HG03457 (cell line): ENCODE measurements at regions not wholly inside any gene's neighbourhood (a gene's known extent, or its start where the extent isn't known, plus 50 kb on each side); places are given as distances from the start of the nearest gene placed in this dataset.
"Not testable (repeated sequence)": the region's sequence is repeated elsewhere in the genome, so short reads cannot be mapped to it uniquely, and the experiment has no call there.

Experiments used
- ATAC-seq: cut with Tn5 transposase; IDR thresholded peaks from one replicate; pipeline ENCODE4 v1.9.1; 2021; ENCODE audit warnings: moderate number of reproducible peaks; ENCODE audit not compliant: unreplicated experiment

DNA sequence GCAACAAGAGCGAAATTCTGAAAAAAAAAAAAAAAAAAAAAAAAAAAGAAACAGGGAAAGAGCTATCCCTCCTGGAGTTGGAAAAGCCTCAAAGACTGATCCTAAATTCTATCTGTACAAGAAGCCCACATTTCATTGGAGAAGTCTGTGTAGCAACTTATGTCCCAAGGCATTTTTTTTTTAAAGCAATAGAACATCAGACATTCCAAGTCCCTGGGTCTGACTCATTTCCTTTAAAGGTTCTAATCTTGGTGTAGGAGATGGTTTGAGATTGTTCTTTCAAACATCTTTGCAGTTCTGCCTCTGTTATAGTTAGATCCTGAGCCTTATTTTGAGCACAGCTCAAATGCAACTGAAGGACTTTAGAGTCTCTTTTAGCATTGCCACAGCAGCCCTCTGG, 706.5 kb upstream of the MIR17HG start:
- ATAC-seq = no peak

DNA sequence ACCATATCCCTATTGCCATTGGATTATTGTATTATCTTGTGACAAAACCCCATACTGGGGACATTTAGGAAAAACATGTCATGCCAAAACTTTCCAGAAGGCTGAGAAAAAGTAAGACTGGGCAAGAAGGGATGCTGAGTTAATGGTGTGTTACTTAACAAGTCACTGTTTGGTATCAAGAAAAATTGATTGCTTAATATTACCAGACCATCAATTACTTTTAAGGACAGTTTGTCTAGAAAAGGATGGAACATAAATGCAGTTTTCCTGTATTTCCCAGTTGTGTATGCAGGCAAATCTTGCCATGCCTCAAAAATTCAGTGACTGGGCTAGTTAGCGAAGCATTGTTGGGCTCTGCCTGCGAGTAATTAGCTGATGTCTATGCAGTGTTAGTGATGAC, 705.6 kb upstream of the MIR17HG start:
- ATAC-seq = no peak

DNA sequence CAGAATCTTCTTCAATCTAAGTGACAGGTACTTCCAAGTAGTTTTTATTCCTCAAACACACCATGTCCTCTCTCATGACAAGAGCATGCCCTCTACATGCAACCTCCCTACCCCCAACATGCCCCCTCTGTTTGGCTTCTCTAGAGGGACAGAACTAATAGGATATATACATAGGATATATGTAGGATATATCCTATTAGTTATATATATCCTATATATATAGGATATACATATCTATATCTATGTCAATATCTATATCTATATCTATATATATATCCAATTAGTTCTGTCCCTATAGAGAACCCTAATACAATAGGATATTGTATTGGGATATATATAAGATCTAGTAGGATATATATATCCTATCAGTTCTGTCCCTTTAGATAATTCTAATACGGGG, 701.9 kb upstream of the MIR17HG start:
- no peak for ATAC-seq

DNA sequence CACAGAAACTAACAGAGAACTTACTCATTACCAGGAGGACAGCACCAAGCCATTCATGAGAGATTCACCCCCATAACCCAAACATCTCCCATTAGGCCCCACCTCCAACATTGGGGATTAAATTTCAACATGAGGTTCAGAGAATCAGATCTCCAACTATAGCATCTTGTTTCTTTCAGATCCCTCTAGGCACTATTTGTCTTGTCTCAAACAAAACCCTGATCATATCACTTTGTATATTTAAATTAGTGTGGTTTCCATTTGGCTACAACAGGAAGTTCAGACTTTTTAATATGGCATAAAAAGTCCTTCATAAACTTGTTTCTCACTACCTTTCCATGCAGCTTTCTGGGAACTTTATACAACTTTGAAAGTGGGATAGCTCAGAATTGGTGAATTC, 699.0 kb upstream of the MIR17HG start:
- no peak for ATAC-seq

DNA sequence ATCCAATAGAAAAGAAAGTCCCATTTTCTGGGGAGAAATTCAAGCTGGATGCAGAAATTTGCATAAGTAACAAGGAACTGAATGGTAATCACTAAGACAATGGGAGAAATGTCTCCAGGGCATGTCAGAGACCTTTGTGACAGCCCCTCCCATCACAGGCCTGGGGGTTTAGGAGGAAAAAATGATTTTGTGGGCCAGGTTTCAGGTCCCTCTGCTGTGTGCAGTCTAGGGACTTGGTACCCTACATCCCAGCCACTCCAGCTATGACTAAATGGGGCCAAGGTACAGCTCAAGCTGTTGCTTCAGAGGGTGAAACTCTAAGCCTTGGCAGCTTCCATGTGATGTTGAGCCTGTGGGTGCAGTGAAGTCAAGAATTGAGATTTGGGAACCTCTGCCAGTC, 695.5 kb upstream of the MIR17HG start:
- no peak for ATAC-seq

DNA sequence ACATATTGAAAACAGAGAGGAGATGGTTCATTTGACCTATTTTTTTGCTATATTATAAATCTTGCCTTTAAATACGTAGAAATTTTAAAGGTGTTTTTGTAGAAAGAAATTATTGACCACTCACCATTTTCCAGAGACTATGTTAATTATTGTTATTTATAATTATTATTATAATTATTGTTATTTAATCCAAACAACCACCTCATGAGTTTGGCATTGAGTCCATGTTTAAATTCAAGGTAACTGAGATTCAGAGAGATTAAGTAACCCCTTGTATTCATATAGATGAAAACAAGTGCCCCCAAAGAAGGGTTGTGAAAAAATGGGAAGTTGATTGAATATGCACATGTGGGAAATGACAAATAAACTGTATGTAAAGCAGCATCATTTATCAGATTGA, 692.5 kb upstream of the MIR17HG start:
- ATAC-seq = no peak

DNA sequence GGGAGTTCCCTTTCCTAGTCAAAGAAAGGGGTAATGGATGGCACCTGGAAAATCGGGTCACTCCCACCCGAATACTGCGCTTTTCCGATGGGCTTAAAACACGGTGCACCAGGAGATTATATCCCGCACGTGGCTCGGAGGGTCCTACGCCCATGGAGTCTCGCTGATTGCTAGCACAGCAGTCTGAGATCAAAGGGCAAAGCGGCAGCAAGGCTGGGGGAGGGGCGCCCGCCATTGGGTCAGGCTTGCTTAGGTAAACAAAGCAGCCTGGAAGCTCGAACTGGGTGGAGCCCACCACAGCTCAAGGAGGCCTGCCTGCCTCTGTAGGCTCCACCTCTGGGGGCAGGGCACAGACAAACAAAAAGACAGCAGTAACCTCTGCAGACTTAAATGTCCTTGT, 683.3 kb upstream of the MIR17HG start:
- ATAC-seq = not testable (repeated sequence)

DNA sequence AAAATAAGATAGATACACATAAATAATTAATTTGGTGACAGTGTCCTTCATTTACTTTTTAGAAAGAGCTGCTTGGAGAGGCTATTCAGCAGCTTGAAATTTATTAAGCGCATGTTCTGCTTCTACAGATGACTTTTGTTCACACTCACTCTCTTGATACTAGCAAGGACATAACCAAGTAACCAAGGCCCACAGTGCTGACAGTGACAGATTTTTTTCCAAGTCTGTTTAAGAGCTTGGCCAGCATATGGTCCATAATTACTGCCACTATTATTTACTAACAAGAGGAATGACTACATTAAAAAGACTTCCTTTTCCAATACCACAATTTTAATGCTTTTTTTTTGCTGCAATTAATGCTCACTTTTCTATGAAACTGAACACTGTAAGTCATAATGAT, 673.7 kb upstream of the MIR17HG start:
- ATAC-seq = no peak

DNA sequence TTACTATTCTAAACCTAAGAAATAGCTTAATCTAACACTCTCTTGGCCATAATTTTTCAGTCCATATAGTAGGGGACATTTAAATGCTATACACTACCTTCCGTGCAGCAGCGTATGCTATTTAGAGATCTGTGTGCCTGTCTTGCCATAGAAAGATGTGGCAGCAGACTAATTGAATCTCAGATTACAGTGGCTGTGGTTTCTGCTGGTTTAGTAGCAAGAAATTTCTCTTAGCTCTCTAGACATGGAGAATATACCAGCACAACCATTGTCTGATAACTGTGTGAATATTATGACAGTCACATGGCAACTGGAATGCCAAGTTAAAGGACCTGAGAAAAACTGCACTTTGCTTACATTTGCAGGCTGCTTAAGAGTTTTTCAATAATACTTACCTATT, 672.4 kb upstream of the MIR17HG start:
- ATAC-seq = no peak

DNA sequence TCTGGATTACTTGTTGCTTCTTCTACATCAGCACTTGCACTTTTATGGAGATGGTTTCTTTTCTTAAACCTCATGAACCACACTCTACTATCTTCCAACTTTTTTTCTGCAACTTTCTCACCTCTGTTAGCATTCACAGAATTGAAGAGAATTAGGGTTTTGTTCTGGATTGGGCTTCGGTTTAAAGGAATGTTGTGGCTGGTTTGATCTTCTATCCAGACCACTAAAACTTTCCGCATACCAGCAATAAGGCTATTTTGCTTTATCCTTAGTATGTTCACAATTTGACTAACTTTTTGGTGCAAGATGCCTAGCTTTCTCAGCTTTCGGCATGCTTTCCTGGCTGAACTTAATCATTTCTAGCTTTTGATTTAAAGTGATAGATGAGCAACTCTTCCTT, 666.7 kb upstream of the MIR17HG start:
- no peak for ATAC-seq

DNA sequence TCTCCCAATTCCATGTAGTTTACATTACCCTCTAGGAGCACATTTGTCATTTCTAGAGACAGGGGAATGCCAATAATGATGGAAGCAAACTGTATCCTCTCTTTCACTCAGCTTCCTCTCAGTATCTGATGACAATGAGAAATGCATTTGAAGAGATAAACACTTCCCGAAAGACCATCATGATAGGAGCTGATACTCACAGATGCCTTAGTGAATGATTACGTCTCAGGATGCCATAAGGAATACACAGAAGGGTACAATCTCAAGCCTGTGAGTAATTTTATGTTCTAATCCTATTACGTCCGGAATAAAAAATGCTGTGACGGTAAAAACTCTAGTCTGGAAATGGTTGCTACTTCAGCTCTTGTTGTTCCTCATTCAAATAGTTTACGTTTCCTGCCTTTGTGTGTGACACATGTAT, 663.8 kb upstream of the MIR17HG start:
- no peak for ATAC-seq

DNA sequence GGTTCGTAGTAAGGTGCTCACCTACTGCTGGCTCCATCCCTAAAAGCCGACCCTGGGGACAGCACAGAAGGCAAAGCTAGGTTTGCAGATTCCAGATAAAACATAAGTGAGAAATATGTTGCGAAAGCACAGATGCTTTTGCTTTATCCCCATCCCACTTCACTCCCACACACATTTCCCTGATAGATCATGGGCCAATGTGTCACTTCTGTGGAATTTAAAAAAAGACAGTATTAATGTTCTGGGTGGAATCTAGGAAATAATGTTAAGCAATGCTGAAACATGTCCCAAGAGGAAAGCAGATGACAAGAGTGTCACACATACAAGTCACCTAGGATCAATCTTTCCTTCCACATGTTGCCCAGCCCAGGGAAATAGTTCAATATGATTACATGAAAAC, 661.0 kb upstream of the MIR17HG start:
- ATAC-seq = no peak

DNA sequence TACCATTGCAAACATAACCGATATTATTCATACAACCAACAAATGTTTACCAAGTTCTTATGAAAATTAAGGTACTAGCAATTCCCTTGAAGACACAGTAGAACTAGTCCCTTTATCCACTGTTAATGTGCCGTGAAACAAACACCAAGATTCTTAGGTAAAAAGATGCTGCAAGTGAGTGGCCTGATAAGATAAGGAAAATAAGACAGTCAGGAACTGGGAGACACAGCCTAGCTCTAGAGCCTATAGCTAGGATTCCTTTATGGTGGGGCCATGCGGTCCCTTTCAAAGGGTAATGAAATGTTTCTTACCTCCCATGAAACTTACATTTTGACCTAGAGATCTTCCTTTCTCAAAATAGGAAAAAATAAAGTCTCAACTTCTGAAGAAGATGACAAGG, 658.4 kb upstream of the MIR17HG start:
- ATAC-seq = no peak

DNA sequence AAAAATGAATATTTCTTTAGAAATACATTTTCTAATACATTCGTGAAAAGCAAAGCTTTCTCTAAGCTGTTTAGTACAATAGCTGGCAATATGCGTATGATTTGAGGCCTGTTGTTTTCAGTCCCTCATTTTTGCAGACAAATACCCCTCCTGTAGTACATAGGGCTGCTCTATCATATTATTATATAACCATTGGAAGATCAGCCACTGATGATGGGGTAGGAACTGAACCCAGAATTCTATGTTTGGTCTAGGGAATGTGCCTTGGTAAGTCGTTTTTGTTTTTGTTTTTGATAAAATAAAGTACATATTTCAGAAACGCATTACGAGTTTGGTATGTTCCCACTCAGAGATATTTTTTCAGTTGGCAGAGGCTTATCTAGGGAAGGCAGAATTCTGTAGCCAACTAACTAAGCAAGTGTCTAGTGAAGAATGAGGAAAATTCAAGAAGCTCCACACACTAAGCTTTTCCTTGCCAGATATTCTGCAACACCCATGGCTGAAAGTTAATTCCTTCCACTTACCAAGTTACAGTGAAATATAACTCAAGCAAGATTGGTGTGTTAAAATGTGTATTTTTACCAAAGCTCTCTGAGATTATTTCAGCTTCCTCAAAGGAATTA, 656.9 kb upstream of the MIR17HG start:
- no peak for ATAC-seq

DNA sequence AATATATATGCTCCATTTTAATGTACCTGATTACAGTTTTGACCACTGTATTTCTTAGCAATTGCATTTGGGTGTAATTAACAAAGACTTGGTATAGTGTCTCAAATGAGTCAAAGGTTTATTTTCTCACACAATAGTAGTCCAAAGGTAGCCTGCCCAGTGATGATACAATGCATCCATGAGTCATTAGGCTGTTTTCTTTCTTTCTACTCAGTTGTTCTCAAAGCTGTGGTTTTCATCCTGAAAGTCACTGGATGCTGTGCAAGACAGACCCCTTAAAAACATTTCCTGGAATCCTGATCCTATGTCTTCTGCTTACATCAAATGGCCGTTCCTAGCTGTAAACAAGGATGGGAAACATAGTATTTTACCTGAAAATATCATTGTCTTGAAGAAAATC, 651.2 kb upstream of the MIR17HG start:
- no peak for ATAC-seq

DNA sequence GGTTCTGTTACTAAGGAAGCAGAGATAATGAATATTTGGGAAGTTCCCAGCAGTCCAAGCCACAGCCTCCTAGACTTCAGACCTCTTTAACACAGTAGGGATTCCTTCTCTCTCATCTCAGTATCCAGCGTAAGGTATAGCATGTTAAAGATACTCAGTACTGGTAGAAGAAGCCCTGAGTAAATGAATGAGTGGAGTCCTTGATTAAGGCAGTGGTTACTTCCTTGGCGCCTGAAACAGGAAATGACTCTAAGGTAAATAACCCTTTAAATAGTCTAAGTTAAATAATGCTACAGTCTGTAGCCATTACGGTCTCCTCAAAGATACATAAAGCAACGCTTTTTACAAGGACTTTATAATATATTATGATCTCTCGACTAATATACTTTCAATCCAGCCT, 650.8 kb upstream of the MIR17HG start:
- no peak for ATAC-seq

DNA sequence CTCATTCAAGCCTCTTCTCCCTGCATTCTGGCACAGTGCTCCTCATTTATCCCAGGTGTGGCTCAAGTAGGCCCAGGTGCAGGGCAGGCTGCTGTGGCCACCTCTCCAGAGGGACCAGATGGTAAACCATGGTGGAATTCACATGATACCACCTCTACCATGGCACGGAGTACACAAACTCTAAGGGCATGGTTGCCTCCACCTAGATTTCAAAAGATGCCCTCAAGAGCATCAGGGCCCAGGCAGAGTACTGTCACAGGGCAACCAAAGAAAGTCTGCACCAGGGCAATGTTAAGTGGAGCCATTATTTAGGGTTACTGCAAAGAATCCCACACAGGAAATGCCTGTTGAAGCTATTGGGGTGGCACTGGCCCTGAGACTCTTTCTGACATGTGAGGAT, 647.1 kb upstream of the MIR17HG start:
- ATAC-seq = no peak

DNA sequence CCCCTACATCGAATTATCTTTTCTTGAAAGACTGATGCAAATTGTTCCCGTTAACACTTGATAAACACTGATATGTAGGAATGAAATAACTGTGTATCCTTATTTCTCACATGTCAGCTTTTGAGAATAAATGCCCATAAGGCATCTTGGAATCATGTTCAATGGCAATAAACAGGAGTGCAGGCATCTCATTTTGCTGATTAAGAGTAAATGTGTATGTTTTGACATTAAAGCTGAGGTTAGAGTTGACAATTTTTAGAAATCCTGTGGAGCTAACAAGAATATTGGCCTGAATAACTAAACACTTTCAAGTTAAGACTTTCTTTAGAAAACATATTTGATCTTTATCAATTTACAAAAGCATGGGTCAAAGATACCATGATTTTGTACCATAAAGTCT, 646.2 kb upstream of the MIR17HG start:
- ATAC-seq = no peak

DNA sequence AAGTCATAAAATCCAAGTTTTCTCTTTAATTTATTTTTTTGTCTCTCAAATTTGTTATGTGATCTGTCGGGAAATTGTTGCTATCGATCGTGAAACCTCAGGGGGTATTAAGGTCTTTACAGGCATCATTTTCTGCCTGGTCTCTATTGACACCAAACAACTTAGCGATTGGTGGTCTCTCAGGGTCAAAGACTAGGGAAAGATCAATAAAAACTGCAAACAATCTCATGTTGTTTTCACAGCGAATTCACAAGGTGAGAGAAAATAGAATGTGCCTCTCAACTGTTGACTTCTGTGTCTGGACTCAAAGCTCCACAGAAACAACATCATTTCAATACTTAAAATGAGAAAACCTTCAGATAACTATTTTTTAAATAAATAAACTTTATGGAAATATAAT, 645.4 kb upstream of the MIR17HG start:
- ATAC-seq = no peak

DNA sequence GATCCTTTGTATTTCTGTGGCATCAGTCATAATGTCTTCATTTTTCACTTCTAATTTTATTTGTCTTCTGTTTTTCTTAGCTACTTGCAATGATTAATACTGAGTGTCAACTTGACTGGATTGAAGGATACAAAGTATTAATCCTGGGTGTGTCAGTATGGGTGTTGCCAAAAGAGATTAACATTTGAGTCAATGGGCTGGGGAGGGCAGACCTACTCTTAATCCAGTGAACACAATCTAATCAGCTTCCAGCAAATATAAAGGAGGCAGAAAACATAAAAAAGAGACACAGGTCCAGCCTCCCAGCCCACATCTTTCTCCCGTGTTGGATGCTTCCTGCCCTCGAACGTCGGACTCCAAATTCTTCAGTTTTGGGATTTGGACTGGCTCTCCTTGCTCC, 640.9 kb upstream of the MIR17HG start:
- ATAC-seq = no peak

DNA sequence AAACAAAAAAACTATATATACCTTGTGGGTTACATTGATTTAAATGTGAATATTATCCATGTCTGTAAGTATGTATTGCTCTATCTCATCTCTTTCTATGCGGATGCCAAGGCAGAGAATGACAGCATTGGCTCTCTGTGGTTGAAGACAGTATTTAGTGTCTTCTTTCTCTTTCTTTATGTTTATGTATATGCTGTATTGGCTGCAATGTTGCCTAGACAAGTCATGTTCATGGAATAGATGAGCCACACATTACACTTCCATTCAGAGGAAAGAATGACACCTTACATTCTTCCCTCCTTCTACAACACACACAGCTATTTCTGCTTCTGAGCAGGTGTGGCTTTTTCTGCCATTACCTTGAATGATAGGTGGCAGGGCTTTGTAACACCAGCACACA, 639.4 kb upstream of the MIR17HG start:
- ATAC-seq = no peak

DNA sequence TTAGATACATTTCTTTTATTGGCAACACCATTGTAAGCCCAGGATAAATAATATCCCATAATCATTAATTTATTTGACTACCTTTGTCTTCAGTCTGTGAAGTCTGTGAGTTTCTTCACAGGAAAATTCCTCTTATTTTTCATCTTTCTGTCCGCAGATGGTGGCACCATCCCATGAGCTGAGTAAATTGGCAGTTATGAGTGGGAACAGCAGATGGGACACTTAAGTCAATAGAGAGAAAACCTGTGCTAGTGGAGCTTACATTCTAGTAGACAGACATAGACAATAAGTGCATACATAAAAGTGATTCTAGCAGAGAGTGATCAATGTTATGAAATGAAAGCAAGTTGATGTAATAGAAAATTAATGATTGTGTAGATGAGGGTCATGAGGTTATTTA, 638.2 kb upstream of the MIR17HG start:
- ATAC-seq = no peak

DNA sequence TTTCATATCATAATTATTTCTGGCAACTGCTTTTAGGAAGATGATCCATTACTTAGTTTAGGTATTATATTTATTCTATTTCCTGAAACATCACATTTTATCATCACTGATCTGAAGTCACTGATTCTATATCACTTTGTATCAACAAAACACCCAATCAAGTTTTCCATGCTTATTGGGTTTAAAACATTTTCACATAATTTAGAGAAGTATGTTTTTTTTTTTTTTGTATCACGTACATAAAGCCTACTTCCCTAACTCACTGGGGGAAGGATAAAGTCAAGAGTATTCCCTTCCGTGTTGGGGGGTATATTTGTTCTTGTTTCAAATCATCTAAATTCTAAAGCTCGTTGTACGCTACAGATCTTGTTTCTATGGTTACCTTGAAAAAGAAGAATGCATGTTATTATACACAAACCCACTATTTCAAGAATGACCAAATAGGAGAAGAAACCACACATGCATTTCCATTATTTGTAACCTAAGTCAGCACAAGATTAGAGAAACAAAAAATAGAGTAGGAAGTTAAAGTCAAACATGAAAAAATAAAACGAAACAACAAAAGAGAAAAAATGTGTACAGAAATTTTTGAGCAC, 637.2 kb upstream of the MIR17HG start:
- no peak for ATAC-seq
